Neural cell (in vitro differentiated cells): ENCODE measurements at regions not wholly inside any gene's neighbourhood (a gene's known extent, or its start where the extent isn't known, plus 50 kb on each side); places are given as distances from the start of the nearest gene placed in this dataset.

ENCODE experiments used
- H2AFZ ChIP-seq: fragments of 200-600, 300-800 bp; sonication (generic), shearing (Covaris generic); 2 replicates; pipeline ENCODE4 v1.6.0; 2014; ENCODE audit warnings: low read depth, mild to moderate bottlenecking, antibody characterized with exemption, low read length, moderate library complexity
- H3F3A ChIP-seq: fragments of 200-600 bp; shearing (Covaris generic); 2 replicates; pipeline ENCODE4 v1.6.1; 2016; ENCODE audit warnings: mild to moderate bottlenecking, moderate library complexity, mixed read lengths, antibody characterized with exemption, low read length; ENCODE audit not compliant: insufficient read depth, poor library complexity, severe bottlenecking
- H3K27ac ChIP-seq: fragments of 200-600, 300-800 bp; sonication (generic), shearing (Covaris generic); 2 replicates; pipeline ENCODE4 v1.5.1; 2014; ENCODE audit warnings: mild to moderate bottlenecking, low read length, moderate library complexity
- H3K27me3 ChIP-seq: fragments of 300-800, 200-600 bp; sonication (generic), shearing (Covaris generic); 2 replicates; pipeline ENCODE4 v1.6.0; 2014; ENCODE audit warnings: mild to moderate bottlenecking, low read depth, low read length, moderate library complexity; ENCODE audit not compliant: insufficient read depth
- H3K36me3 ChIP-seq: fragments of 300-800, 200-600 bp; sonication (generic), shearing (Covaris generic); 2 replicates; pipeline ENCODE4 v1.5.1; 2014; ENCODE audit warnings: mild to moderate bottlenecking, antibody characterized with exemption, low read length, moderate library complexity; ENCODE audit not compliant: insufficient read depth
- H3K4me2 ChIP-seq: fragments of 300-800, 200-600 bp; sonication (generic), shearing (Covaris generic); 2 replicates; pipeline ENCODE4 v1.6.0; 2014; ENCODE audit warnings: mild to moderate bottlenecking, low read length
- H3K4me3 ChIP-seq: fragments of 300-800, 200-600 bp; sonication (generic), shearing (Covaris generic); 2 replicates; pipeline ENCODE4 v1.5.1; 2014; ENCODE audit warnings: mild to moderate bottlenecking, low read length, moderate library complexity
- H3K79me2 ChIP-seq: fragments of 200-600 bp; shearing (Covaris generic); replicated peaks from 2 replicates; pipeline ENCODE4 v1.6.0; 2014; ENCODE audit warnings: mild to moderate bottlenecking, low read length, moderate library complexity; ENCODE audit not compliant: insufficient read depth
- H3K9ac ChIP-seq: fragments of 300-800, 200-600 bp; sonication (generic), shearing (Covaris generic); 2 replicates; pipeline ENCODE4 v1.6.1; 2016; ENCODE audit warnings: mild to moderate bottlenecking, low read length, mixed read lengths
- H3K9me2 ChIP-seq: fragments of 200-600 bp; shearing (Covaris generic); 2 replicates; pipeline ENCODE4 v1.6.1; 2016; ENCODE audit warnings: mild to moderate bottlenecking, low read length, mixed read lengths; ENCODE audit not compliant: insufficient read depth
- H3K9me3 ChIP-seq: fragments of 200-600, 300-800 bp; sonication (generic), shearing (Covaris generic); 2 replicates; pipeline ENCODE4 v1.6.1; 2016; ENCODE audit warnings: mild to moderate bottlenecking, mixed run types, low read length, moderate library complexity, mixed read lengths
- H4K20me1 ChIP-seq: fragments of 200-600 bp; shearing (Covaris generic); 2 replicates; pipeline ENCODE4 v1.6.1; 2016; ENCODE audit warnings: mild to moderate bottlenecking, mixed run types; ENCODE audit not compliant: insufficient read depth
- EP300 ChIP-seq: fragments of 450-650 bp; conservative IDR thresholded peaks from 2 replicates; pipeline ENCODE4 v1.6.1; 2014; ENCODE audit warnings: antibody characterized with exemption, mild to moderate bottlenecking, moderate library complexity; ENCODE audit not compliant: poor library complexity, severe bottlenecking
- EZH2 ChIP-seq: fragments of 200-600, 300-800 bp; shearing (Covaris generic), sonication (generic); IDR thresholded peaks from 2 replicates; pipeline ENCODE4 v1.6.1; 2014; ENCODE audit warnings: antibody characterized with exemption, low read length, borderline replicate concordance, mild to moderate bottlenecking; ENCODE audit not compliant: insufficient read depth, poor library complexity, severe bottlenecking
- MXI1 ChIP-seq: fragments of 450-650 bp; conservative IDR thresholded peaks from 2 replicates; pipeline ENCODE4 v1.6.1; 2014; ENCODE audit warnings: antibody characterized with exemption, mild to moderate bottlenecking; ENCODE audit not compliant: poor library complexity, severe bottlenecking
- POLR2AphosphoS5 ChIP-seq: IDR thresholded peaks from 2 replicates; pipeline ENCODE4 v1.6.1; 2012
- RAD21 ChIP-seq: fragments of 450-650 bp; conservative IDR thresholded peaks from 2 replicates; pipeline ENCODE4 v1.6.1; 2014; ENCODE audit warnings: antibody characterized with exemption, mild to moderate bottlenecking, moderate library complexity
- SMC3 ChIP-seq: fragments of 450-650 bp; conservative IDR thresholded peaks from 2 replicates; pipeline ENCODE4 v1.6.1; 2014; ENCODE audit warnings: antibody characterized with exemption, mild to moderate bottlenecking, moderate library complexity; ENCODE audit not compliant: poor library complexity
- TAF1 ChIP-seq: IDR thresholded peaks from 2 replicates; pipeline ENCODE4 v1.6.1; 2012; ENCODE audit warnings: low read depth
- TF ChIP-seq, protein P1 (sequence below): fragments of 450-650 bp; IDR thresholded peaks from 2 replicates; pipeline ENCODE4 v1.5.1; 2014; ENCODE audit warnings: antibody characterized with exemption, mild to moderate bottlenecking, moderate library complexity; ENCODE audit not compliant: poor library complexity, severe bottlenecking
- TF ChIP-seq, protein P2 (sequence below): IDR thresholded peaks from 2 replicates; pipeline ENCODE4 v1.6.1; 2012; ENCODE audit warnings: borderline replicate concordance

DNA sequence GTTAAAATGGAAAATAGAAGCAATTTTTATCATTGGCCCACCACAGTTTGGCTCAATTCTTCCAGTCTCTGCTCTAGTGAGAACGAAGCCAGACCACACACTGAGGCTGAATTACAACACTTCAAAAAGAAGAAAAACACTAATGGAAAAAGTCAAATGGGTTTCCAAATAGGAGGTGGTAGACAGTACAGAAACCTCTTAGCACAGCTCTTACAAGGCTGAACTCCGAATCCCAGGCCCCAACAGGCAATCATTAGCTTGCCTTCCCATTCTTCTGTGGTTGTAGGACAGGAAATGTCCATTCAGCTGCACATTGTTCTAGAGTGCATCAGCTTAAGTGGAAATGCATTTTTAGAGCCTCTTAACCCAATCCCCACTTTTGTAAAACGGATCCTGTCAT, 115.1 kb upstream of the MEOX2 start:
- Histone ChIP-seq H2AFZ (no peak overlapping the region), H3K27ac (no peak overlapping the region), H3K36me3 (no peaks in the 10 kb centered on the region), H3K9me2 (no peaks in the 10 kb centered on the region), H3K79me2 (no peaks in the 10 kb centered on the region), H3K27me3 (no peaks in the 10 kb centered on the region), H3K4me2 (no peak overlapping the region), H3F3A (no peaks in the 10 kb centered on the region), H4K20me1 (no peaks in the 10 kb centered on the region), H3K9ac (no peak overlapping the region), H3K4me3 (no peak overlapping the region), H3K9me3 (no peaks in the 10 kb centered on the region)
- TF ChIP-seq TAF1: no peak
- no peak for TF ChIP-seq RAD21
- TF ChIP-seq EP300: no peak
- TF ChIP-seq, protein P1, sequence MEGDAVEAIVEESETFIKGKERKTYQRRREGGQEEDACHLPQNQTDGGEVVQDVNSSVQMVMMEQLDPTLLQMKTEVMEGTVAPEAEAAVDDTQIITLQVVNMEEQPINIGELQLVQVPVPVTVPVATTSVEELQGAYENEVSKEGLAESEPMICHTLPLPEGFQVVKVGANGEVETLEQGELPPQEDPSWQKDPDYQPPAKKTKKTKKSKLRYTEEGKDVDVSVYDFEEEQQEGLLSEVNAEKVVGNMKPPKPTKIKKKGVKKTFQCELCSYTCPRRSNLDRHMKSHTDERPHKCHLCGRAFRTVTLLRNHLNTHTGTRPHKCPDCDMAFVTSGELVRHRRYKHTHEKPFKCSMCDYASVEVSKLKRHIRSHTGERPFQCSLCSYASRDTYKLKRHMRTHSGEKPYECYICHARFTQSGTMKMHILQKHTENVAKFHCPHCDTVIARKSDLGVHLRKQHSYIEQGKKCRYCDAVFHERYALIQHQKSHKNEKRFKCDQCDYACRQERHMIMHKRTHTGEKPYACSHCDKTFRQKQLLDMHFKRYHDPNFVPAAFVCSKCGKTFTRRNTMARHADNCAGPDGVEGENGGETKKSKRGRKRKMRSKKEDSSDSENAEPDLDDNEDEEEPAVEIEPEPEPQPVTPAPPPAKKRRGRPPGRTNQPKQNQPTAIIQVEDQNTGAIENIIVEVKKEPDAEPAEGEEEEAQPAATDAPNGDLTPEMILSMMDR: no peak
- no peak for TF ChIP-seq EZH2
- TF ChIP-seq, protein P2, sequence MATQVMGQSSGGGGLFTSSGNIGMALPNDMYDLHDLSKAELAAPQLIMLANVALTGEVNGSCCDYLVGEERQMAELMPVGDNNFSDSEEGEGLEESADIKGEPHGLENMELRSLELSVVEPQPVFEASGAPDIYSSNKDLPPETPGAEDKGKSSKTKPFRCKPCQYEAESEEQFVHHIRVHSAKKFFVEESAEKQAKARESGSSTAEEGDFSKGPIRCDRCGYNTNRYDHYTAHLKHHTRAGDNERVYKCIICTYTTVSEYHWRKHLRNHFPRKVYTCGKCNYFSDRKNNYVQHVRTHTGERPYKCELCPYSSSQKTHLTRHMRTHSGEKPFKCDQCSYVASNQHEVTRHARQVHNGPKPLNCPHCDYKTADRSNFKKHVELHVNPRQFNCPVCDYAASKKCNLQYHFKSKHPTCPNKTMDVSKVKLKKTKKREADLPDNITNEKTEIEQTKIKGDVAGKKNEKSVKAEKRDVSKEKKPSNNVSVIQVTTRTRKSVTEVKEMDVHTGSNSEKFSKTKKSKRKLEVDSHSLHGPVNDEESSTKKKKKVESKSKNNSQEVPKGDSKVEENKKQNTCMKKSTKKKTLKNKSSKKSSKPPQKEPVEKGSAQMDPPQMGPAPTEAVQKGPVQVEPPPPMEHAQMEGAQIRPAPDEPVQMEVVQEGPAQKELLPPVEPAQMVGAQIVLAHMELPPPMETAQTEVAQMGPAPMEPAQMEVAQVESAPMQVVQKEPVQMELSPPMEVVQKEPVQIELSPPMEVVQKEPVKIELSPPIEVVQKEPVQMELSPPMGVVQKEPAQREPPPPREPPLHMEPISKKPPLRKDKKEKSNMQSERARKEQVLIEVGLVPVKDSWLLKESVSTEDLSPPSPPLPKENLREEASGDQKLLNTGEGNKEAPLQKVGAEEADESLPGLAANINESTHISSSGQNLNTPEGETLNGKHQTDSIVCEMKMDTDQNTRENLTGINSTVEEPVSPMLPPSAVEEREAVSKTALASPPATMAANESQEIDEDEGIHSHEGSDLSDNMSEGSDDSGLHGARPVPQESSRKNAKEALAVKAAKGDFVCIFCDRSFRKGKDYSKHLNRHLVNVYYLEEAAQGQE: no peak
- TF ChIP-seq MXI1: no peak
- no peak for TF ChIP-seq POLR2AphosphoS5
- no peak for TF ChIP-seq SMC3

DNA sequence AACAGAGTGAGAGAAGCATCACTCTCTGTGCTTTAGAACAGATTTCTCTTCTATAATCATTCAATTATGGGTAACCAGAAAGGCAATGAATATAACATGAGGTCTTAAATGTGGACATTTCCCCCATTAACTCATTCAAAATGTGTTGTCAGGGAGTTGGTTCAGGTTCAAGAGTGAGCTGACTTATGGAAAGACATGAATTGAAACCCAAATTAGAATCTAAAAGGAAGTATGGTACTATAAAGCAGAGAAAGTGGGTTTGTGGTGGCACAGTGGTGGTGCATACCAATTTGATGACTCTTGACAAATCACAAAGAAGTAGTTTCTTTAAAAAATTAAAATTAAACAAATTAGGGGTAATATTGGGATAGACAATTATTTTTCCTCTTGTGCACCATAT, 114.6 kb upstream of the MEOX2 start:
- no peak overlapping the region for H2AFZ ChIP-seq
- no peak overlapping the region for H3K4me2 ChIP-seq
- no peaks in the 10 kb centered on the region for H3K79me2 ChIP-seq
- H3K27ac ChIP-seq: no peak overlapping the region
- TF ChIP-seq MXI1: no peak
- TF ChIP-seq SMC3: no peak
- TF ChIP-seq, protein P1: no peak
- no peak for TF ChIP-seq RAD21
- no peak for TF ChIP-seq EP300
- no peak for TF ChIP-seq POLR2AphosphoS5
- TF ChIP-seq TAF1: no peak
- no peaks in the 10 kb centered on the region for H3K27me3 ChIP-seq
- no peaks in the 10 kb centered on the region for H3K9me2 ChIP-seq
- H3K9me3 ChIP-seq: no peaks in the 10 kb centered on the region
- H4K20me1 ChIP-seq: no peaks in the 10 kb centered on the region
- H3K4me3 ChIP-seq: no peak overlapping the region
- H3K9ac ChIP-seq: no peak overlapping the region
- no peaks in the 10 kb centered on the region for H3K36me3 ChIP-seq
- no peaks in the 10 kb centered on the region for H3F3A ChIP-seq
